ENCODE measurements at regions not wholly inside any gene's neighbourhood (a gene's known extent, or its start where the extent isn't known, plus 50 kb on each side); places are given as distances from the start of the nearest gene placed in this dataset.
"Not testable (repeated sequence)": the region's sequence is repeated elsewhere in the genome, so short reads cannot be mapped to it uniquely, and the experiment has no call there.

DNA sequence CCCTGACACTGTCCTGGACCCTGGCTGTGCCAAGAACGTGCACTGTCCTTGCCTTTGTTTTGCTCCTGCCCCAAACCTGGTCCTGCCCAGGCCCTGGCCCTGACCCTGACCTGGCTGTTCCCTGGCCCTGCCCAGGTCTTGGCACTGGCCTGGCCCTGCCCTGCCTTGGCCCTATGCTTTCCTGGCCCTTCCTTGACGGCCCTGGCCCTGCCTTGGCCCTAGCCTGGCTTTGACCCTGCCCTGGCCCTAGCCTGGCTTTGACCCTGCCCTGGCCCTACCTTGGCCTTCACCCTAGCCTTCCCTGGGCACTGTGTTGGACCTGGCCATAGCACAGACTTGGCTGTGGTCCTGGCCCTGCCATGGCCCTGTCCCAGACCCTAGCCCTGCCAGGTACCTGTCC, 252.9 kb downstream of the TP53TG3F start:
- not testable (repeated sequence) for DNase-seq

DNA sequence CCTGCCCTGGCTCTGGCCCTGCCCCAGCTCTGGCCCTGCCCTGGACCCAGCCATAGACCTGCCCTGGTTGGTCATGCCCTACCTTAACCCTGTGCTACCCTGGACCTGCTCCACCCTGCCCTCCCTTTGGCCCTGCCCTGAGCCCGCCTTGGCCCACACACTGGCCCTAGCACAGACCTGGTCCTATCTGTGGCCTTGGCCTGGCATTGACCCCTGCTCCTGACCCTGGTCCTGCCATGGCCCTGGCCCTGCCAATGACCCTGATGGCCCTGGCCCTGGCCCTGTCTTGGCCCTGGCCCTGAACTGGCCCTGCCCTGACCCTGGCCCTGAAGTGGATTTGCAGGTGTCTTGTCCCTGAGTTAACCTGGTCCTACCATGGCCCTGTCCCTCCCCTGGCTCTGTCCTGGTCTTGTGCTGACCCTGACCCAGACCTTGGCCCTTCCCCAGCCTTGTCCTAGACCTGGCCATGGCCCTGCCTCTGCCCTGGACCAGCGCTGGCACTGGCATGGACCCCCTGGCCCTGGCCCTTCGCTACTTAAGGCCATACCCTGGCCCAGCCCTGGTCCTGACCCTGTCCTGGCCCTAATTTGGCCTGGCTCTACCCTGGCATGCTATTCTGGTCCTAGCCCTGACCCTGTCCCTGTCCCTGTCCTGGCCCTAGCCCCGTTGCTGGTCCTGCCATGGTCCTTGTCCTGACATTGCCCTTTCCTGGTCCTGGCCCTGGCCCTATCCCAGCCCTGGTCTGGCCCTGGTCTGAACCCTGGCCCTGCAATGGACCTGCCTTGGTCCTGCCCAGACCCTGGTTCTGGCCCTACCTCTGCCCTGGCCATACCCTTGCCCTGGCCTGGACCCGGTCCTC, 253.7 kb downstream of the TP53TG3F start:
- not testable (repeated sequence) for DNase-seq

DNA sequence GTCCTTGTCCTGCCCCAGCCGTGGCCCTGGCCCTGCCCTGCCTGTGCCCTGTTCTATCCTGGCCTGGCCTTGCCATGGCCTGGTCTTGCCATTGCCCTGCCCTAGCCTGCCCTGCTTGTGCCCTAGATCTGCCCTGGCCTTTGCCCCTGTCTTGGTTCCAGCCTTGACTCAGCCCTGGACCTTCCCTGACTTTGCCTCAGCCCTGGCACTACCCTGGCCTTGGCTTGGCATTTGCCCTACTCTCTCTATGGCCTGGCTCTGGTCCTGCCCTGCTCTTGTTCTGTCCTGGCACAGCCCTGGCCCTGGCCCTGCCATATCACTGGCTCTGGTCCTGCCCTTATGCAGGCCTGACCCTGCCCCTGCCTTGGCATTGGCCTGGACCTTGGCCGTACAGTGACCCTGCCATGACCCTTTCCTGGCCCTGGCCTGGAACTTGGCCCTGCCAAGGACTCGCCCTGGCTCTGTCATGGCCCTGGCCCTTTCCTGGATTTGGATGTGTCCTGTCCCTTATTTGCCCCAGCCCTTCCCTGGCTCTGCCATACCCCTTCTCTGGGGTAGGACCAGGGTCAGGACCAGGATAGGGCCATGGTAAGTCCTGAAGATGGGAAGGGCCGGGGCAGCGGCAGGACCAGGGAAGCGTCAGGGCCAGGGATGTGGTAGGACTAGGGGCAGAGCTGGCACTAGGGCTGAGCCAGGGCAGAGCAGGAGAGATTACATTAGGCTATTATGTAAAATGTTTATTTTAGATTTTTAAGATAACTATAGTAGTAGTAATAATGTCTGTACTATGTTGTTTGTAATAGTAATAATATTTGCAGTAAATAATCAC, 254.5 kb downstream of the TP53TG3F start:
- not testable (repeated sequence) for DNase-seq

DNA sequence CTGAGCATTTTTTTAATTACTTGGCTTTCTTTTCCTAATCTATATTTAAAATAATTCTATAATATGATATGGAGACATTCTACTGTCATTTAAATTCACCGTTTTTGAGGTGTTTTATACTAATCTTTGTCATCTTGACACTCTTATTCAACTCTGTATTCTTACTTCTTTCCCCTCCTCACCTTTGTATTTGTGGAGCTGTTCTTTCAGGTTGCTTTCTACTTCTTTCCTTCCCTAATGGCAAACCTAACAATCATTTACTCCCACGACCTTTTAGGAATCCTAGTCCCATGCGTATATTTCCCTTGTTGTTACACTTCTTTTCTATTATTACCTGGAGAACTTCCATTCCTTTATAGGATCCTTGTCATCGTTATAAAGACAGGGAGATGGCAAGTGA, 271.8 kb downstream of the TP53TG3F start:
- DNase-seq = not testable (repeated sequence)

DNA sequence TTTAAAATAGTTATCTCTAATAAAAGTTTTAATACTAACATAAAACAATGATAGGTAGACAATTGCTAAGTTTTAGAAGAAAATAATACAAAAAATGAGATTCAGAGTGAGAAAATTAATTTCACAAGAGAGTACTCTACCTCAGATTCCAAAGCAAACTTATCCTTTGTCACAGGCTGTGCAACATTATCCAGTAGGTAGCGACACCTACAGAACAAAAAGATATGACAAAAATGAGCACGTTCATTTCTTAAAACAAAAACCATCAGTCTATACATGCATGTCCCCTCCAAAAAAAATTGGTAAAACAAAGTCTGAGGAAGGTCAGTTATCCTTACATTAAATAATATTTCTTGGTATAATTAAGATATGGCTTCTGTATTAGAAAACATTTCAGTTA, 275.2 kb downstream of the TP53TG3F start:
- not testable (repeated sequence) for DNase-seq

DNA sequence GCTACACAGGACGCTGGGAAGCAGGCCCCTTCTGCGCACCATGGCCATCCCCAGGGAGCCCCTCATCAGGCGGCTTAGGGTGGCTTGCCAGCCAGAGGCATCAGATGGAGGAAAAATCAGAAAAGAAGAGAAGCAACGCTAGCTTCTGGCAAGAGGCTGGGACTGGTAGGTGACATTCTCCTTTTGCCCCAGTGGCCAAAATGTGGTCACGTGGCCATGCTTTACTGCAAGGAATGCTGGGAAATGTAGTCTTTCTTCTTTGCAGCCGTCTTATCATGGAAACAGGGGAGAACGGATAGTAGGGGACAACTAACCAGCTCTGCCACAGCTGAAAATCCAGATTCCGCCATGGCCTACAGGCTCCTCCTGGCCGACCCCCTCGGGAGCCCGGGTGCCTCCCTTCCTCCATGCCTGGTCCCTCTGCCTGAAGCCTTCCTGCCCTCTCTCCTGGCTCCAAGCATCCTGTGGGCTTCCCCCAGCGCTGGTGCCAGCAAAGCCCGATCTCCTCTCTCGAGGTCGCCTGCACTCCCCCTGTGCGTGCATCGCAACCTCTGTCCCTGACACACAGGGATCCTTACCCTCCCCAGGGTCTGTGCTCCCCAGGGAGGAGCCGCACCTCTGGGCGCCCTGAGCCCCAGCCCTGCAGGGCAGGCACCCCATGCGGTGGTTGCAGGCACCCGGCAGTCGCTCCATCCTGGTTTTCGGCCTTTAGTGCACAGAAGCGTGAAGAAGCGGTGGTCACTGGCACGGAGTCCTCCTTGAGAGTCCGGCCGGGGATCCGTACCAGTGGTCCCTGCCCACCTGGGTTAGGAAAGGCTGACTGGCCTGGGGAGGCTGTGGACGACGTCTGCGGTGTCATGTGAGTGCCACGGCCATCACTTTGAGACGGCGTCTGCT, 307.7 kb downstream of the TP53TG3F start:
- not testable (repeated sequence) for DNase-seq

DNA sequence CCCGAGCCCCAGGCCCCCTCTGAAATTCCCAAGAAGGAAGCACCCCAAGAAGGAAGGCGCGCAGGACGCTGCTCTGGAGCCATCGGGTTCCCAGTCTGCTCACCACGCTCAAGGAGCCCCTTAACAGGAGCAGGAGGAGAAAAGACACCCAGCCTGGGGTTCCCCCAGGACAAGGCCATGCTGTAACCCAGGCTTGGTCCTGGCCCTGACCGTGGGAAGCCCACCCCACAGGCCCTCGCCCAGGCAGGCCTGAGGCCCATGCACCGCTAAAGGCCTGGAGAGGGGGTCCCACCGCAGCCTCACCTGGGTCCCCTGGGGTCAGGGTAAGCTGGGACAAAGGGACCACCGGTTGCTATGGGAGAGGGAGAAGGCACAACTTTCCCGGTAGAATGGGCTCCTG, 309.3 kb downstream of the TP53TG3F start:
- DNase-seq = not testable (repeated sequence)

DNA sequence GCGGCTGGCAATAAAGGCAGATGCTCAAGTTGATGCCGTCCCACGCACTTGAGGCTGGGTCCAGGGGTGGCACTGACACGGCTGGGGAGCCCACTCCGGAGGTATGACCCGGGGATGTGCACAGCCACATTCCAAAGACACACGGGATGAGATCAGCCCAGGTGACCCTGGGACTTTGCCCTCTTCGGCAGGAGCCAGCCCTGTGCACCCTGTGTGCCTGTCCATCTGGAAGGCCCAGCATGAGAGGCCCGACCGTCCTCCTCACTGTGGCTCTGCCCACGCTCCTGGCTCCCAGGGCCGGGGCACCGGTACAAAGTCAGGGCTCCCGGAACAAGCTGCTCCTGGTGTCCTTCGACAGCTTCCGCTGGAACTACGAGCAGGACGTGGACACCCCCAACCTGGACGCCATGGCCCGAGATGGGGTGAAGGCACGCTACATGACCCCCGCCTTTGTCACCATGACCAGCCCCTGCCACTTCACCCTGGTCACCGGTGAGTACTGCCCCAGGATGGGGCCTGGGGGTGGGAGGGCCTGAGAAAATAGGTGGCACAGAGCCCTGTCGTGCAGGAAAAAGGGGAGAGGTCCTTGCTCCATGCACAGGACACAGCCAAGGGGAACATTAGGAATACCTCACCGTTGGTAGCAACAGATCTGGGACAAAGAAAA, 309.9 kb downstream of the TP53TG3F start:
- DNase-seq = not testable (repeated sequence)

DNA sequence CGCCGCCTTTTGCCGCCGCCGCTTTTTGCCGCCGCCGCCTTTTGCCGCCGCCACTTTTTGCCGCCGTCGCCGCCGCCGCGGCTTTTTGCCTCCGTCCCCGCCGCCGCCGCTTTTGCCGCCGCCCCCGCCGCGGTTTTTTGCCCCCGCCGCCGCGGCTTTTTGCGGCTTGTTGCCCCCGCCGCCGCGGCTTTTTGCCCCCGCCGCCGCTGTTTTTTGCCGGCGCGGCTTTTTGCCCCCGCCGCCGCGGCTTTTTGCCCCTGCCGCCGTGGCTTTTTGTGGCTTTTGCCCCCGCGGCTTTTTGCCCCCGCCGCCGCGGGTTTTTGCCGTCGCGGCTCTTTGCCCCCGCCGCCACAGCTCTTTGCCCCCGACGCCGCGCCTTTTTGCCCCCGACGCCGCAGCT, 311.1 kb downstream of the TP53TG3F start:
- not testable (repeated sequence) for DNase-seq

DNA sequence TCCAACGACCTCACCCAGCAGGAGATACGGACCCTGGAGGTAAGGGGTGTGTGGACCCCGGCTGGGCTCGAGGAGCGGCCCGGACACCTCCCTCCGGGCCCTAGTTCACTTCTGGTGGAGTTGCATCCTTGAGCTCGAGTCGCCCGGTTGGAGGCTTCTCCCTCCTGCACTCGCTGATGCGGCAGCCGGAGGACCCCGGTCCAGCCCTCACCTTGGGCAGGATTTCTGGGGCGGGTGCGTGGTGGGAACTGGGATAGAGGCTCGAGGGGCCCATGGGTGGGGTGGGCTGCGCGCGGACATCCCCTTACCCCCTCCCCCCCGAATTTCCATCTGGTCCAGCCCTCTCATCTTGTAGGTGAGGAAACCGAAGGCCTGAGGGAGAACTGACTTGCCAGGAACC, 311.8 kb downstream of the TP53TG3F start:
- DNase-seq = not testable (repeated sequence)

DNA sequence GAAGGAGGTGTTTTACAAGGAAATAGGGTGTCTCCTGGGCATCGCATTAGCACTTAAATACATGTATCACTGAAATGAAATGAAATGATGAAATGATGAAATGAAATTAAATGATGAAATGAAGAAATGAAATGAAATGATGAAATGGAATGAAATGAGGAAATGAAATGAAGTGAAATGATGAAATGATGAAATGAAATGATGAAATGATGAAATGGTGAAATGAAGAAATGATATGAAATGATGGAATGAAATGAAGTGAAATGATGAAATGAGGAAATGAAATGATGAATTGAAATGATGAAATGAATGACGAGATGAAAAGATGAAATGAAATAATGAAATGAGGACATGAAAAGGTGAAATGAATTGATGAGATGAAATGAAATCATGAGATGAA, 314.6 kb downstream of the TP53TG3F start:
- not testable (repeated sequence) for DNase-seq

DNA sequence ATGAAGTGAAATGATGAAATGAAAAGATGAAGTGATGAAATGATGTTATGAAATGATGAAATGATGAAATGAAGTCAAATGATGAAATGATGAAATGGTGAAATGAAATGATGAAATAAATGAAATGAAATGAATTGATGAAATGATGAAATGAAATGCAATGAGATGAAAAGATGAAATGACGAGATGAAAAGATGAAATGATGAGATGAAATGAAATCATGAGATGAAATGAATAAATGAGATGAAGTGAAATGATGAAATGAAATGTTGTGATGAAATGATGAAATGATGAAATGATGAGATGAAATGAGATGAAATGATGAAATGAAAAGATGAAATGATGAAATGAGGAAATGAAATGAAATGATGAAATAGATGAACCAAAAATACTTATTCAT, 315.3 kb downstream of the TP53TG3F start:
- not testable (repeated sequence) for DNase-seq

DNA sequence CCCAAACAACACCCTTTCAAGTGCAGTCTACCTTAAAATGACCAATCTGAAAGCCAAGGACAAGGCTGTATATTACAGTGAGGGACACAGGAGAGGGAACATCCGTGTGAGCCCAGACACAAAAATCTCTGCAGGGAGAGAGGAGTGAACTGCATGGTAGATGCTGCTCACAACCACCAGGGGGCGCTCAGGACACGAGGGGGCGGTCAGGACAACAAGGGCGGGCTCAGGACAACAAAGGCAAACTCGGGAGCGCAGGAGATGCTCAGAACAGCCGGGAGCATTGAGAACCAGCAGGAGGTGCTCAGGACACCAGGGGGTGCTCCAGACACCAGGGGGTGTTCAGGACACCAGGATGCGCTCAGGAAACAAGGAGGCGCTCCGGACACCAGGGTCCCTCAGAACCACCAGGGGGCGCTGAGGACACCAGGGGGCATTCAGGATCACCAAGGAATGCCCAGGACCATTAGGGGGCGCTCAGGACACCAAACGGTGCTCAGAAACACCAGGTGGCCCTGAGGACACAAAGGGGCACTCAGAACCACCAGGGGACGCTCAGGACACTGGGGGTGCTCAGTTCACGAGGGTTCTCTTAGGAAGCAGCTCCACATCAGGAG, 357.0 kb downstream of the TP53TG3F start:
- not testable (repeated sequence) for DNase-seq

DNA sequence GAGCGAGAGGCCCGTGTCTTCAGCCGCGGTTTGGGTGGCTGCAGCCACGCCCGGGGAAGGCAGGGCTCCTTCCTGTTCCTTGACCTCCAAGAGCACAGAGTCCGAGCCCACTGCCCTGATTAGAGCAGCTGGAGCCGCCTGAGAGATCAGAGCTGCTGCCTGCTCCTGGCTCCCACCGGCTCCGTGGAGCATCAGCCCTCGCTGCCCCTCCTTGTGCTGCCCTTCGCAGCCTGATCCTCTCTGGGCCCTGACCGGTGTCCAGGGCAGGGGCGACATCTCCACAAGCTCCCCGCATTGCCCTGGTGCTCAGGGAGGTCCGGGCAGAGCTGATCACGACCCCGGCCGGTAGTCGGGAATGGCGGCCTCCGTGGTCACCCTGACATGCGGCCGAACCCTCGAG, 365.3 kb downstream of the TP53TG3F start:
- DNase-seq = not testable (repeated sequence)

DNA sequence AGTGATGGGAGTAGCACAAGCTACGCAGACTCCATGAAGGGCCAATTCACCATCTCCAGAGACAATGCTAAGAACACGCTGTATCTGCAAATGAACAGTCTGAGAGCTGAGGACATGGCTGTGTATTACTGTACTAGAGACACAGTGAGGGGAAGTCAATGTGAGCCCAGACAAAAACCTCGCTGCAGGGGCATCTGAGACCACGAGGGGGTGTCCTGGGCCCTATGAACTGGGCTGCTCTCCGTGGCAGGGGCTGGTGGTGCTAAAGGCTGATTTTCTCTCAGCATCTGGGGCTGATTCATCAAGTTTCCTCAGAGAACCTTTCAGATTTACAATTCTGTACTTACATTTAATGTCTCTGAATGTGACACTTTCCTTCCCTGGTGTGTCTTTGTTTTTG, 368.1 kb downstream of the TP53TG3F start:
- DNase-seq = not testable (repeated sequence)

DNA sequence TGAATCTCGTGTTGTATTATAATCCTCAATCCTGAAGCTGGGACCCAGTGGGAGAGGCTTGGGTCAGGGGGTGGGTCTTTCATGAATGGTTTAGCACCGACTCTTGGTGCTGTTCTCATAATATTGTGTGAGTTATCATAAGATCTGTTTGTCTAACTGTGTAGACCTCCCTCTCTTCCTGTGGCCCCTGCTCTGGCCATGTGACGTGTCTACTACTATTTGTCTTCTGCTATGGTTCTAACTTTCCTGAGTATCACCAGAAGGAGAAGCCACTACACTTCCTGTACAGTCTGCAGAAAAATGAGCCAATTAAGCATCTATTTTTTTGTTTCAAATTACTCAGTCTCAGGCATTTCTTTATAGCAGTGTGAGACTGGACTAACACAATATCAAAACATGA, 379.7 kb downstream of the TP53TG3F start:
- DNase-seq = not testable (repeated sequence)

DNA sequence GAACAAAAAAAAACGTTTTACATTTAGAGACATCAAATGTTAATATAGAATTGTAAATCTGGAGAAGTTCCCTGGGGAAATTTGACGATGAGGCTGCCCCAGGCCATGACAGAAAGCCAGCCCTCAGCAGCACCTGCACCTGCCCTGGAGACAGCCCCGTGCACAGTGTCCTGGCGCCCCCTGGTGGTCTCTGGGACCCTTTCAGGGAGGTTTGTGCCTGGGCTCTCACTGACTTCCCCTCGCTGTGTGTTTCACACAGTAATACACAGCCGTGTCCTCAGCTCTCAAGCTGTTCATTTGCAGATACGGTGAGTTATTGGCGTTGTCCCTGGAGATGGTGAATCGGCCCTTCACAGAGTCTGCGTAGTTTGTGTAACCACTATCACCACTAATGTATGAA, 385.1 kb downstream of the TP53TG3F start:
- peak; percentile 48 for DNase-seq

Data from stimulated activated CD4-positive, alpha-beta T cell treated with anti-CD3 and anti-CD28 coated beads, Interleukin-15, amount 100 ng/mL, for 24 hours (primary cell).